ENCODE measurements at regions not wholly inside any gene's neighbourhood (a gene's known extent, or its start where the extent isn't known, plus 50 kb on each side); places are given as distances from the start of the nearest gene placed in this dataset.

- no peak for TF ChIP-seq CTCF (IDR thresholded peaks at IDR 0.05; ENCODE audit: insufficient read depth, low read length)
- no peak for TF ChIP-seq GABPA (IDR thresholded peaks at IDR 0.05; ENCODE audit: low read depth)
- TF ChIP-seq POLR2AphosphoS5 (IDR thresholded peaks at IDR 0.05; ENCODE audit: low read depth): no peak
Measured at GRCh38 chr1:38131024-38131585, 84.5 kb upstream of the POU3F1 start.

Measured in HL-60 (cell line).